HEK293T (cell line): ENCODE measurements at regions not wholly inside any gene's neighbourhood (a gene's known extent, or its start where the extent isn't known, plus 50 kb on each side); places are given as distances from the start of the nearest gene placed in this dataset.

Experiments
- CTCF ChIA-PET: fragments of 350-600 bp; formaldehyde crosslinking; extraction: SDS; loops from one replicate; lab custom pipeline; 2021; ENCODE audit warnings: antibody characterized with exemption, inconsistent platforms; lab: Yijun Ruan, JAX
- POLR2A ChIA-PET: fragments of 350-600 bp; formaldehyde crosslinking; extraction: SDS; loops from one replicate; lab custom pipeline; 2020; ENCODE audit warnings: antibody characterized with exemption, inconsistent platforms; lab: Yijun Ruan, JAX
- DNase-seq: peaks from one replicate; pipeline ENCODE4 v3.0.0; 2012; ENCODE audit warnings: mixed read lengths; ENCODE audit errors: extremely low spot score
- ARNT ChIP-seq: fragments of 450-650 bp; IDR thresholded peaks from 2 replicates; pipeline ENCODE4 v1.6.1; 2017; ENCODE audit warnings: mild to moderate bottlenecking
- BHLHE40 ChIP-seq: fragments of 450-650 bp; IDR thresholded peaks from 2 replicates; pipeline ENCODE4 v1.6.1; 2016; ENCODE audit warnings: mild to moderate bottlenecking, moderate library complexity, borderline replicate concordance
- CTBP1 ChIP-seq: fragments of 450-650 bp; IDR thresholded peaks from 2 replicates; pipeline ENCODE4 v1.6.1; 2016; ENCODE audit warnings: borderline replicate concordance
- ELF4 ChIP-seq: fragments of 450-650 bp; IDR thresholded peaks from 2 replicates; pipeline ENCODE4 v1.6.1; 2017; ENCODE audit warnings: antibody characterized with exemption
- FOXA1 ChIP-seq: fragments of 450-650 bp; IDR thresholded peaks from 2 replicates; pipeline ENCODE4 v1.6.1; 2016; ENCODE audit warnings: mild to moderate bottlenecking
- FOXK2 ChIP-seq: fragments of 450-650 bp; IDR thresholded peaks from 2 replicates; pipeline ENCODE4 v1.6.1; 2016; ENCODE audit warnings: mild to moderate bottlenecking
- FOXM1 ChIP-seq: fragments of 450-650 bp; IDR thresholded peaks from 2 replicates; pipeline ENCODE4 v1.6.1; 2017; ENCODE audit warnings: mild to moderate bottlenecking, borderline replicate concordance
- HDGF ChIP-seq: fragments of 450-650 bp; IDR thresholded peaks from 2 replicates; pipeline ENCODE4 v1.6.1; 2017; ENCODE audit warnings: antibody characterized with exemption, borderline replicate concordance
- L3MBTL2 ChIP-seq: fragments of 450-650 bp; conservative IDR thresholded peaks from 2 replicates; pipeline ENCODE4 v1.6.1; 2016; ENCODE audit warnings: mild to moderate bottlenecking
- LEF1 ChIP-seq: fragments of 450-650 bp; IDR thresholded peaks from 2 replicates; pipeline ENCODE4 v1.6.1; 2017; ENCODE audit warnings: mild to moderate bottlenecking, borderline replicate concordance
- NFRKB ChIP-seq: fragments of 450-650 bp; IDR thresholded peaks from 2 replicates; pipeline ENCODE4 v1.6.1; 2016; ENCODE audit warnings: mild to moderate bottlenecking, moderate library complexity
- SP1 ChIP-seq: fragments of 450-650 bp; IDR thresholded peaks from 2 replicates; pipeline ENCODE4 v1.6.1; 2017
- SUZ12 ChIP-seq: fragments of 450-650 bp; IDR thresholded peaks from 2 replicates; pipeline ENCODE4 v1.6.1; 2016; ENCODE audit warnings: mild to moderate bottlenecking
- ZNF384 ChIP-seq: fragments of 450-650 bp; IDR thresholded peaks from 2 replicates; pipeline ENCODE4 v1.6.1; 2016
- TF ChIP-seq, protein P1 (sequence below): fragments of 450-650 bp; IDR thresholded peaks from 2 replicates; pipeline ENCODE4 v1.6.1; 2016

- no peak for DNase-seq
- POLR2A ChIA-PET = no interaction called here
- TF ChIP-seq ELF4 = no peak
- TF ChIP-seq ARNT = no peak
- TF ChIP-seq, protein P1, sequence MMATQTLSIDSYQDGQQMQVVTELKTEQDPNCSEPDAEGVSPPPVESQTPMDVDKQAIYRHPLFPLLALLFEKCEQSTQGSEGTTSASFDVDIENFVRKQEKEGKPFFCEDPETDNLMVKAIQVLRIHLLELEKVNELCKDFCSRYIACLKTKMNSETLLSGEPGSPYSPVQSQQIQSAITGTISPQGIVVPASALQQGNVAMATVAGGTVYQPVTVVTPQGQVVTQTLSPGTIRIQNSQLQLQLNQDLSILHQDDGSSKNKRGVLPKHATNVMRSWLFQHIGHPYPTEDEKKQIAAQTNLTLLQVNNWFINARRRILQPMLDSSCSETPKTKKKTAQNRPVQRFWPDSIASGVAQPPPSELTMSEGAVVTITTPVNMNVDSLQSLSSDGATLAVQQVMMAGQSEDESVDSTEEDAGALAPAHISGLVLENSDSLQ = no peak
- no peak for TF ChIP-seq CTBP1
- no peak for TF ChIP-seq NFRKB
- TF ChIP-seq FOXM1 = no peak
- TF ChIP-seq BHLHE40 = no peak
- TF ChIP-seq SUZ12 = no peak
- TF ChIP-seq ZNF384 = no peak
- no peak for TF ChIP-seq L3MBTL2
- TF ChIP-seq SP1 = no peak
- CTCF ChIA-PET = no interaction called here
Measured at GRCh38 chr1:192518700-192519099, 56.9 kb upstream of the RGS1 start.

DNA sequence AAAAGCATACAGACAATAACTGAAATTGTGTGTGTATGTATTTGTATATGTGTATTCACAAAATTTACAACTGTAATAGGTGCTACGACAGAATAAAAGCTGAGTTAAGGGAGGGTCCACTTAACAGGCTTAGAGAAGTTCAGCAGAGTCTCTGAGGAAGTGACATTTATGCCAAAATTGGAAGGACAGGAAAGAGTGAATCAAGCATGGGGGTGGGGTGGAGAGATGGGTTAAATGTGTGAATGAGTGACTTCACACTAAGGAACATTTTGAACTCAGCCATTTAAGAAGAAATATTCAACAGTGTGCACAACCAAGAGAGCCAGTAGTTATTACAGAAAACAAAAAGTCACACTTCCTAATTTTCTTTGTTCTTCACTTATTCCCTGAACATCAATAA is 53.8 kb upstream of the RGS1 start:
- ChIA-PET CTCF (no interaction called here), POLR2A (no interaction called here)
- no peak for TF ChIP-seq NFRKB
- no peak for TF ChIP-seq CTBP1
- TF ChIP-seq ELF4 = no peak
- TF ChIP-seq SP1 = no peak
- TF ChIP-seq FOXK2 = no peak
- no peak for TF ChIP-seq SUZ12
- TF ChIP-seq L3MBTL2 = no peak
- TF ChIP-seq LEF1 = no peak
- TF ChIP-seq ARNT = no peak
- no peak for TF ChIP-seq ZNF384
- no peak for DNase-seq

DNA sequence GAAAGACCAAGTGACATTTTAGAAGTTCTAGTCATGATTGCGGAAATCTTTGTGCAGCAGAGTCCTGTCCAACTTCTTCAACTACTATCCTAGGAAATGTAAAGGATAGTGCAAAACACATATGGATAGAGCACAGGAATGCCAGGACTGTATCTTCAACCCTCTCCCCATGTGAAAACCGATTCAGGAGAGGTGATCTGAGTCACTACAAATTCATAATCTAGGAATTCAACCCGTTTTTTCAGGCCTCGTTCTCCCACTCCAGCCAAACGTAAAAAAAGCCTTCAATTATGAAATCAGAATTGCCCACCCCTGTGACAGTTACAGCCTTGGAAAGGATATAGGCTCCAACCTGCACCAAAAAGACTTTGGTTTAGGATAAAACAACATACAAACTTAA is 52.9 kb upstream of the RGS1 start:
- TF ChIP-seq NFRKB (no peak), SP1 (no peak), HDGF (no peak), L3MBTL2 (no peak), LEF1 (no peak), CTBP1 (no peak), ARNT (no peak), FOXM1 (no peak)
- TF ChIP-seq, protein P1 = no peak
- POLR2A ChIA-PET = no interaction called here
- no peak for DNase-seq
- CTCF ChIA-PET = no interaction called here

GRCh38 chr1:192524223-192524622 is 51.4 kb upstream of the RGS1 start:
- CTCF ChIA-PET = no interaction called here

More at GRCh38 chr1:192524223-192524622, 51.4 kb upstream of the RGS1 start:
- POLR2A ChIA-PET = no interaction called here
- DNase-seq = no peak
- TF ChIP-seq L3MBTL2 = no peak
- no peak for TF ChIP-seq FOXA1
